NT2/D1 (cell line): ENCODE measurements at regions not wholly inside any gene's neighbourhood (a gene's known extent, or its start where the extent isn't known, plus 50 kb on each side); places are given as distances from the start of the nearest gene placed in this dataset.

Source experiments
- DNase-seq: peaks from one replicate; pipeline ENCODE4 v3.0.0-alpha.2; 2011; ENCODE audit warnings: low read depth, low spot score
- H3K27me3 ChIP-seq: 2 replicates; pipeline ENCODE4 v1.6.0; 2011; ENCODE audit warnings: mild to moderate bottlenecking; ENCODE audit not compliant: insufficient read length, insufficient read depth
- H3K36me3 ChIP-seq: 2 replicates; pipeline ENCODE4 v1.6.1; 2011; ENCODE audit warnings: mild to moderate bottlenecking, low read length, mixed read lengths; ENCODE audit not compliant: insufficient read depth, insufficient read length
- H3K4me1 ChIP-seq: 2 replicates; pipeline ENCODE4 v1.5.1; 2011; ENCODE audit not compliant: insufficient read depth, insufficient read length
- H3K4me3 ChIP-seq: 2 replicates; pipeline ENCODE4 v1.5.1; 2011; ENCODE audit warnings: low read depth; ENCODE audit not compliant: insufficient read length
- H3K9ac ChIP-seq: 2 replicates; pipeline ENCODE4 v1.6.0; 2011; ENCODE audit warnings: low read depth; ENCODE audit not compliant: insufficient read length
- H3K9me3 ChIP-seq: 2 replicates; pipeline ENCODE4 v1.5.1; 2011; ENCODE audit warnings: mild to moderate bottlenecking, low read length; ENCODE audit not compliant: insufficient read depth
- SUZ12 ChIP-seq: IDR thresholded peaks from 2 replicates; pipeline ENCODE4 v1.6.1; 2011; ENCODE audit not compliant: insufficient read length, insufficient read depth; ENCODE audit errors: extremely low read depth
- YY1 ChIP-seq: IDR thresholded peaks from 2 replicates; pipeline ENCODE4 v1.6.1; 2011; ENCODE audit not compliant: insufficient read length, insufficient read depth
- ZNF274 ChIP-seq: IDR thresholded peaks from 2 replicates; pipeline ENCODE4 v1.6.1; 2011; ENCODE audit warnings: mild to moderate bottlenecking, low read depth, low read length

DNA sequence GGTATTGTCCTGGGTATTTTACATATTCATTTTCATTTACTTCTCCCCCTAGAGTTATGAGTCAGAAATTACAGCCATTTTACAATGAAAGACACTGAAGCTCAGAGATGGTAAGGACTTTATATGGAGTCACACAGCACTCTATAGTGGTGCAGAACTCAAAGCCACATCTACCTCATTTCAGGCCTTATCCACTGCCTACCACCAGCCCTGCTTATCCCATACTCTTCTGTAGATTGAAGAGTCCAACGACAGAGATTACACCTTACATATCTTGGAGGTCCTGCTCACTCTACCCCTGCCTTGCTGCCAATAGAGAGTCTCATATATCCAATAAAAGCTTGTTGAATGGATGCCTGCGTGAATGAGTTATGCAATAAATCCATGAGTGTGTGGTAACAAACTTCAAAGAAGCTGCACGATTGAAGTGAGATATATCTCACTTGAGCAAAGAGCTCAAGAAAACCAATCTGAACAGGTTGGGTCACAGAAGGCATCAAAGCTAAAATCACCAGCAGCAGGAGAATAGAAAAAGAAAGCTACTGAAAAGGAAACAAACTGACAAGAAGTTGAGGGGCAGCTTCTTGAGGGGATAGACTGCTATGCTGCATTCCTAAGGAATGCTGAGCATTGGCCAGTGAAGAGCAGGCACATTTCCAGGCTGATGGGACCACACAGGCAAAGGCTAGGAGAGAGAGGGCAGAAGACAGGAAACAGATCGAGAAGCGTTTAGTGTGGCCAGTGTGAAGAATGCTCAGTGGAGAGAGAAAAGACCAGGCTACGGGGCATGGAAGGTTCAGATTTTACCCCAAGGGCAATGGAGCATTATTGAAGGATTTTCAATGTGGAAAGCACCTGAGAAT lies 585.6 kb downstream of the DHX35 start:
- Histone ChIP-seq H3K27me3 (no peaks in the 10 kb centered on the region), H3K4me1 (no peaks in the 10 kb centered on the region), H3K36me3 (no peaks in the 10 kb centered on the region), H3K9me3 (no peaks in the 10 kb centered on the region), H3K4me3 (no peak overlapping the region), H3K9ac (no peak overlapping the region)
- no peak for TF ChIP-seq SUZ12
- TF ChIP-seq ZNF274: no peak
- no peak for TF ChIP-seq YY1
- DNase-seq: no peak

DNA sequence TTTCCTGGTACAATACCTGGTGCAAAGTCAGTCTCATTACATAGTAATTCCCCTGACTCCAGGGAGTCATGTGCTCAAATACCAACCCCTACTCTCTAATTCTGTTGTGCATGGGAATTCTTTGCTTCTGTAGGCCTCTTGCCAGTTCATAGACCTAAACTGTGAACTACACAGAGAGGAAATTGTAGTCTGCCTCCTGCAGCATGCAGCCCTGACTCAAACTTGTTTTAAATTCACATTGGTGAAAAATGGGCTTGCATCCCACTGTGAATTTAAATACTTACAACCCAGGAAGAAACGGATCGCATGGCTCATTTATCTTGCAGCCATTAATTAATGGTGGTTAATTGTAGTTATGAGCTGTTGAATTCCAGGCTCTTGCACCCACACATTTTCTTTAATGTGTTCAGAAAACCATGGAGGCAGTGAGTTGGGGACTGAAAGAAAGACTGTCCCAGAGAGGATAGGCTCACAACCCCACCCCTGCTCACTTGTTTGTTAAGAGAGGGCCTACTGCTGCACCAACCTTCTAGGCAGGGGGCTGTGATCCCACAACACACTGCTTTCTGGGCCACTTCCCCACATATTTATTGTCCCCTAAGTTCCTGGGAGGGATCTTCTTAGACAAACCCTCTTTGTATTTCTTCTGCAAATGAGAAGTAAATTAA lies 579.1 kb downstream of the DHX35 start:
- TF ChIP-seq YY1 (no peak), ZNF274 (no peak), SUZ12 (no peak)

DNA sequence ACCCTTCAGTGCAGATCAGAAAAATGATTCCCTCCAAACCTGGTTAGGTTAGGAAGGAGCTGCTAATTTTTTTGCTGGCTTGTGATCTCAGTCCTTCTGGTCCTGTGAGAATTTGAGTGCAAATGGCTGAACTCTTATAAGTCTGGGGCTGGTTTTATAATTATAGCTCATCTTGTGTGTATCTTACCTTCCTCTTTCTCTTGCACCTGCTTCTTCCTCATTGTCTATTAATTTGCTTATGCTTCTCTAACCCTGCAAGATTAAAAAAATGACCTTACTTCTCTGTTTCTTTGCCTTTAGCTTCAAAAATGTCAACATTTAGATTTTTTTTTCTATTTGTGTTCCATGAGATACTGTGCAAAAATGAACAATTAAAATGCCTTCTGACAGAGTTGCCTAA lies 576.2 kb downstream of the DHX35 start:
- H3K4me3 ChIP-seq: no peak overlapping the region
- H3K9ac ChIP-seq: no peak overlapping the region
- TF ChIP-seq ZNF274 (no peak), YY1 (no peak), SUZ12 (no peak)
- no peaks in the 10 kb centered on the region for H3K9me3 ChIP-seq
- no peak for DNase-seq
- H3K36me3 ChIP-seq: no peaks in the 10 kb centered on the region
- H3K4me1 ChIP-seq: no peaks in the 10 kb centered on the region
- H3K27me3 ChIP-seq: no peaks in the 10 kb centered on the region

More for the DNA sequence above, 579.1 kb downstream of the DHX35 start:
- H3K27me3 ChIP-seq: no peaks in the 10 kb centered on the region
- H3K4me3 ChIP-seq: no peak overlapping the region
- DNase-seq: no peak
- no peaks in the 10 kb centered on the region for H3K9me3 ChIP-seq
- no peaks in the 10 kb centered on the region for H3K36me3 ChIP-seq
- H3K4me1 ChIP-seq: no peaks in the 10 kb centered on the region
- no peak overlapping the region for H3K9ac ChIP-seq

DNA sequence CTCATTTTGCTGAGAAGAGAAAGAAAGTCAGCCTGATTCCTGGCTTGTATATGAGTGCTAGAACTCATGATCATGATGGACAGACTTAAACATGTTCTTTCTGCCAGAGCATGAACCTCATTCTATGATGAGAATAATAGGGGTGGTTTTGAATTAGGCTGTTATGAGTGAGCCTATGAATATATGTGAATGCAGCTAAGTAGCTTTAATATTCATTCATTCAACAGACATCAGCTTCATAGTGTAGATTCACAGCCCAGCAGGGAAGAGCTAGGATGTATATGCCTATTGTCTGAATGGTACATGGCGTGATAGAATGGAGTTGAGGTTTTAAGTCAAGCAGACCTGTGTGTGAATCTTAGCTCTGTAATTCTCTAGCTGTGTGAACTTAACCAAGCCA lies 573.2 kb downstream of the DHX35 start:
- Histone ChIP-seq H3K36me3 (no peaks in the 10 kb centered on the region), H3K9ac (no peak overlapping the region), H3K4me1 (no peaks in the 10 kb centered on the region), H3K4me3 (no peak overlapping the region), H3K27me3 (no peaks in the 10 kb centered on the region), H3K9me3 (no peaks in the 10 kb centered on the region)
- TF ChIP-seq SUZ12 (no peak), ZNF274 (no peak), YY1 (no peak)
- DNase-seq: no peak

DNA sequence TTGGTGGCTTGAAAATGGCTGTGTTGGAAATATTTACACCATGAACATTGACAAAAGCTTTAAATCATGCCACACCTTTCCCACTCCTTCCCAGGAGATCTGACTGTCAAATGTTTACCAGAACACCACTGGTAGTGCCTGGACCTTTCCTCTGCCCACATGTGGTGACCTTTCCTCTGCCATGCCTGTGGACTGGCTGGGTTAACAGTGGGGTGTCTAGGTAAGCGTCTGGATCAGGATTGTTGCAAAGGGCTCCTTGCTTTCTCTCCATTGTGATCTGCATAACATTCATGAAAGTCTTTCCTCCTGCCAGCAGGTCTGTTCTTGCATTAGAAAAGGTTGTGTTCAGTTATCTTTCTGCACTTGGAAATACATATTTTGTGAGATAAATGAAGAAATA lies 572.7 kb downstream of the DHX35 start:
- no peaks in the 10 kb centered on the region for H3K4me1 ChIP-seq
- no peaks in the 10 kb centered on the region for H3K27me3 ChIP-seq
- H3K9ac ChIP-seq: no peak overlapping the region
- no peaks in the 10 kb centered on the region for H3K9me3 ChIP-seq
- TF ChIP-seq YY1 (no peak), SUZ12 (no peak), ZNF274 (no peak)
- no peaks in the 10 kb centered on the region for H3K36me3 ChIP-seq
- DNase-seq: no peak
- no peak overlapping the region for H3K4me3 ChIP-seq

DNA sequence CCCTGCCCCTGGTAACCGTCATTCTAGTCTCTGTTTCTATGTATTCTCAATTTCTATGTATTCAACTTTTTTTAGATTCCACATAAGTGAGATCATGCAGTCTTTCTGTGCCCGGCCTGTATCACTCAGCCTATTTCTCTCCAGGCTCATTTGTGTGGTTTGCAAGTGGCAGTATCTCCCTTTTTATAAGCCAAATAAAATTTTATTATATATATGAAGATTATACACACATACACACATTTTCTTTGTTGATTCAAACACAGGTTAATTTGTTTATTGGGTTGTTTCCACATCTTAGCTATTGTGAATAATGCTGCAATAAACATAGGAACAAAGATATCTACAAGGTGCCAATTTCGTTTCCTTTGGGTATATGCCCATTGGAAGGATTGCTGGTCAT lies 571.7 kb downstream of the DHX35 start:
- no peaks in the 10 kb centered on the region for H3K27me3 ChIP-seq
- no peaks in the 10 kb centered on the region for H3K4me1 ChIP-seq
- TF ChIP-seq SUZ12 (no peak), YY1 (no peak), ZNF274 (no peak)
- no peak for DNase-seq
- no peaks in the 10 kb centered on the region for H3K36me3 ChIP-seq
- H3K9me3 ChIP-seq: no peaks in the 10 kb centered on the region
- no peak overlapping the region for H3K9ac ChIP-seq
- H3K4me3 ChIP-seq: no peak overlapping the region

DNA sequence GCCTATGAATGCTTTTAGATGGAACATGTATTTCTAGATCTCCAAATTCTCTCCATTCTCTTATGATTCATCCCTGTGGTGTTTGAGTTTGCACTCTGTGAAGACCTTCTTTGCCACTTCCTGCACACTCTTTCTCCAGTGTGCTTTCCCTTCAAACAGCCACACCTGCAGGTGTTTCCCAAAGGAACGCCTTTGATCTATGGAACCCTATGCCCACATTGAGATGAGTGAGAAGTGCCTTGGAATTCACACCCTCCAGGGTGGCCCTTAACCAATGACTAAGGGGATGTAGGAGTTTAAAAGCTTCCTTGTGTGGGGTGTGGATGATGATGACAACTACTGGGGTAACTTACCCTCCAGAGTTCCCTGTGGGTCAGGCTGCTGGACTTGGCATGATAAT lies 570.1 kb downstream of the DHX35 start:
- Histone ChIP-seq H3K27me3 (no peaks in the 10 kb centered on the region), H3K9ac (no peak overlapping the region), H3K4me1 (no peaks in the 10 kb centered on the region), H3K4me3 (no peak overlapping the region), H3K36me3 (no peaks in the 10 kb centered on the region), H3K9me3 (no peaks in the 10 kb centered on the region)
- no peak for DNase-seq
- TF ChIP-seq SUZ12 (no peak), ZNF274 (no peak), YY1 (no peak)
